Spleen (tissue), 11 donors: ENCODE measurements at regions not wholly inside any gene's neighbourhood (a gene's known extent, or its start where the extent isn't known, plus 50 kb on each side); places are given as distances from the start of the nearest gene placed in this dataset.

Experiments used
- DNase-seq: peaks from one replicate; pipeline ENCODE4 v3.0.0-alpha.2; 2020
- H3K27ac ChIP-seq, 8 donors: fragments of 200-600 bp; sonication (generic) in 7 of 8; 1 replicate in 4 of 8; 2 replicates in 4 of 8; pipeline versions ENCODE4 v1.5.0 to v1.8.0; 2016 to 2021; ENCODE audit warnings: inconsistent platforms in 4 of 8, mild to moderate bottlenecking in 4 of 8, moderate library complexity in 1 of 8
- H3K27me3 ChIP-seq, 7 donors: fragments of 200-600 bp; sonication (generic) in 6 of 7; replicated peaks in 1 of 7; 1 replicate in 4 of 7; 2 replicates in 3 of 7; pipeline versions ENCODE4 v1.5.0 to v1.8.0; 2016 to 2021; ENCODE audit warnings: inconsistent platforms in 3 of 7, mild to moderate bottlenecking in 1 of 7
- H3K36me3 ChIP-seq, 6 donors: fragments of 200-600 bp; sonication (generic) in 5 of 6; 1 replicate in 4 of 6; 2 replicates in 2 of 6; pipeline versions ENCODE4 v1.5.0 to v1.8.0; 2016 to 2021; ENCODE audit warnings: inconsistent platforms in 2 of 6
- H3K4me1 ChIP-seq, 6 donors: fragments of 200-600 bp; sonication (generic) in 5 of 6; 1 replicate in 3 of 6; 2 replicates in 3 of 6; pipeline versions ENCODE4 v1.5.0 to v1.8.0; 2016 to 2021; ENCODE audit warnings: inconsistent platforms in 3 of 6
- H3K4me3 ChIP-seq, 8 donors: fragments of 200-600 bp; sonication (generic) in 7 of 8; 1 replicate in 4 of 8; 2 replicates in 4 of 8; pipeline versions ENCODE4 v1.5.0 to v1.8.0; 2016 to 2021; ENCODE audit warnings: inconsistent platforms in 4 of 8, mild to moderate bottlenecking in 4 of 8, moderate library complexity in 2 of 8
- H3K9me3 ChIP-seq, 8 donors: fragments of 200-600 bp; sonication (generic) in 7 of 8; 1 replicate in 4 of 8; 2 replicates in 4 of 8; pipeline versions ENCODE4 v1.5.0 to v1.8.0; 2016 to 2021; ENCODE audit warnings: inconsistent platforms in 4 of 8
- CTCF ChIP-seq, 11 experiments: fragments of 200-600 bp in 7 of 11; fragments of 450-650 bp in 4 of 11; sonication (generic) in 4 of 11; IDR thresholded peaks in 8 of 11; conservative IDR thresholded peaks in 3 of 11; 1 replicate in 7 of 11; 2 replicates in 4 of 11; pipeline versions ENCODE4 v1.4.0 to v1.8.0; 2016 to 2021; ENCODE audit warnings: antibody characterized with exemption in 11 of 11, inconsistent platforms in 4 of 11, mild to moderate bottlenecking in 1 of 11
- POLR2A ChIP-seq, 3 donors: fragments of 450-650 bp; IDR thresholded peaks; one replicate each; pipeline ENCODE4 v1.5.1; 2017; ENCODE audit warnings: antibody characterized with exemption in 3 of 3, mild to moderate bottlenecking in 1 of 3
- POLR2AphosphoS5 ChIP-seq, 3 donors: sonication (generic); formaldehyde crosslinking; IDR thresholded peaks; one replicate each; pipeline ENCODE4 v1.5.1; 2017; ENCODE audit warnings: antibody characterized with exemption in 3 of 3
- WGBS, 5 donors: extraction: QIAGEN DNeasy Blood & Tissue Kit in 3 of 5; methylation state at CpG; one replicate each; pipeline versions ENCODE4 v1.1.5 to v1.1.7; 2013 to 2018; 5-methylcytosine and 5-hydroxymethylcytosine counted together
- intact Hi-C: fragments of 100-400 bp; cut with DNase I; formaldehyde crosslinking; loops from one replicate; pipeline ENCODE4 v1.15.0; 2023; ENCODE audit warnings: low total_unique reads
- donor health status: healthy with polysubstance abuse.
- donor health status: DM: no; HTN: no; CAD: no; lungs with moderate emphysema.
- donor health status: DM: no; HTN: no; CAD: no.
- donor health status: Bipolar disorder and iron deficiency.
- donor health status: healthy.
- donor health status: DM: no; HTN: no; CAD: no.
- donor health status: DM: yes; HTN: yes; CAD: no.

GRCh38 chr3:64977308-64978100 lies 289.7 kb upstream of the ADAMTS9 start:
- 81 to 95% (median 90%) methylated on average over 8 of the region's 8 CpGs for WGBS, 5 donors
- H3K27ac ChIP-seq: no peak overlapping the region
- intact Hi-C loops: no loop called here
- no peaks in the 10 kb centered on the region for H3K27me3 ChIP-seq
- no peak overlapping the region for H3K4me3 ChIP-seq
- no peaks in the 10 kb centered on the region for H3K4me1 ChIP-seq
- DNase-seq: no peak
- no peaks in the 10 kb centered on the region for H3K9me3 ChIP-seq
- TF ChIP-seq CTCF (IDR thresholded peaks at IDR 0.05 in 8 of 11, conservative IDR thresholded peaks at IDR 0.05 in 3 of 11): no peak
- no peak for TF ChIP-seq POLR2A (IDR thresholded peaks at IDR 0.05)
- no peaks in the 10 kb centered on the region for H3K36me3 ChIP-seq

- no peak for TF ChIP-seq POLR2AphosphoS5 (IDR thresholded peaks at IDR 0.05)
- no peak for TF ChIP-seq POLR2A (IDR thresholded peaks at IDR 0.05)
- no peak for TF ChIP-seq CTCF (IDR thresholded peaks at IDR 0.05 in 8 of 11, conservative IDR thresholded peaks at IDR 0.05 in 3 of 11)
- Histone ChIP-seq H3K36me3 (no peaks in the 10 kb centered on the region), H3K4me3 (no peak overlapping the region), H3K9me3 (no peaks in the 10 kb centered on the region), H3K27ac (no peak overlapping the region), H3K4me1 (no peaks in the 10 kb centered on the region), H3K27me3 (no peaks in the 10 kb centered on the region)
- 63 to 74% (median 68%) methylated on average over 4 of the region's 4 CpGs for WGBS, 5 donors
- intact Hi-C loops: no loop called here
- no peak for DNase-seq
Measured at GRCh38 chr3:64976456-64976855, 288.7 kb upstream of the ADAMTS9 start.

- TF ChIP-seq POLR2AphosphoS5 (IDR thresholded peaks at IDR 0.05) (no peak), CTCF (IDR thresholded peaks at IDR 0.05 in 8 of 11, conservative IDR thresholded peaks at IDR 0.05 in 3 of 11) (no peak), POLR2A (IDR thresholded peaks at IDR 0.05) (no peak)
- Histone ChIP-seq H3K27me3 (no peaks in the 10 kb centered on the region), H3K9me3 (no peaks in the 10 kb centered on the region), H3K4me3 (no peak overlapping the region), H3K36me3 (no peaks in the 10 kb centered on the region), H3K27ac (no peak overlapping the region), H3K4me1 (no peaks in the 10 kb centered on the region)
- no peak for DNase-seq
- intact Hi-C loops: no loop called here
- 78 to 92% (median 87%) methylated on average over 2 of the region's 2 CpGs for WGBS, 5 donors
Measured at GRCh38 chr3:64975147-64975546, 287.3 kb upstream of the ADAMTS9 start.

GRCh38 chr3:64974401-64974800 lies 286.6 kb upstream of the ADAMTS9 start:
- Histone ChIP-seq H3K27ac (no peak overlapping the region), H3K4me3 (no peak overlapping the region), H3K9me3 (no peaks in the 10 kb centered on the region), H3K36me3 (no peaks in the 10 kb centered on the region), H3K27me3 (no peaks in the 10 kb centered on the region), H3K4me1 (no peaks in the 10 kb centered on the region)
- DNase-seq: no peak
- intact Hi-C loops: no loop called here
- TF ChIP-seq CTCF (IDR thresholded peaks at IDR 0.05 in 8 of 11, conservative IDR thresholded peaks at IDR 0.05 in 3 of 11): no peak
- no peak for TF ChIP-seq POLR2A (IDR thresholded peaks at IDR 0.05)
- TF ChIP-seq POLR2AphosphoS5 (IDR thresholded peaks at IDR 0.05): no peak
- 74 to 90% (median 79%) methylated on average over 5 of the region's 5 CpGs for WGBS, 5 donors
